HAP-1 (cell line): ENCODE measurements at regions not wholly inside any gene's neighbourhood (a gene's known extent, or its start where the extent isn't known, plus 50 kb on each side); places are given as distances from the start of the nearest gene placed in this dataset.

Experiments
- DNase-seq, 2 experiments: peaks; one replicate each; pipeline ENCODE4 v3.0.0-alpha.2; 2016 to 2020; ENCODE audit warnings: low spot score in 2 of 2
- H3K27me3 ChIP-seq: fragments of 250-450 bp; sonication (Bioruptor Pico); 2 replicates; pipeline ENCODE4 v1.5.1; 2020; ENCODE audit warnings: low read depth, mild to moderate bottlenecking, moderate library complexity
- H3K36me3 ChIP-seq: fragments of 250-450 bp; sonication (Bioruptor Pico); replicated peaks from 2 replicates; pipeline ENCODE4 v1.5.1; 2020; ENCODE audit warnings: mild to moderate bottlenecking
- H3K4me1 ChIP-seq: fragments of 250-450 bp; sonication (Bioruptor Pico); 2 replicates; pipeline ENCODE4 v1.5.1; 2020; ENCODE audit warnings: mild to moderate bottlenecking
- H3K4me3 ChIP-seq: fragments of 250-450 bp; sonication (Bioruptor Pico); 2 replicates; pipeline ENCODE4 v1.5.1; 2020; ENCODE audit warnings: mild to moderate bottlenecking, moderate library complexity
- H3K9me3 ChIP-seq: fragments of 250-450 bp; sonication (Bioruptor Pico); 2 replicates; pipeline ENCODE4 v1.5.1; 2020; ENCODE audit warnings: mild to moderate bottlenecking, moderate library complexity
- in situ Hi-C: fragments of 300-500 bp; cut with MboI; formaldehyde crosslinking; loops from 3 replicates; pipeline ENCODE4 v1.14.3; 2020; ENCODE audit warnings: low sequenced_read_pairs, inconsistent platforms, mixed read lengths

DNA sequence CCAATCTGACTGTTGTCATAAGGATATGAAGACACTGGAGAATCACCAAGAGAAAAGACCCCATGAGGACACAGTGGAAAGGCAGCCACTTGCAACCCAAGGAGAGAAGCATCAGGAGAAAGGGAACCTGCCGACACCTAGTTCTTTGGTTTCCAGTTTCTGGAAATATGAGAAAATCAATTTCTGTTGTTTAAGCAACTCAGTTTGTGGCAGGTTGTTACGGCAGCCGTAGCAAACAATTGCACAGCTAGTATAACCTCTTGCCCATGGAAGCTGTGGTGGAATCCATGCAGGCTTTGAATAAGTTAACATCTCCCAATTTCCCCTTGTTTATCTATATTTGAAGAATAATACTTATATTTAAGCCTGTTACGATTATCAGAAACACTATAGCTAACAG is 1103.0 kb upstream of the PHF14 start:
- H3K36me3 ChIP-seq = no peaks in the 10 kb centered on the region
- H3K27me3 ChIP-seq = no peaks in the 10 kb centered on the region
- no peaks in the 10 kb centered on the region for H3K9me3 ChIP-seq
- H3K4me3 ChIP-seq = no peak overlapping the region
- DNase-seq = no peak
- H3K4me1 ChIP-seq = no peaks in the 10 kb centered on the region
- in situ Hi-C loops = no loop called here

DNA sequence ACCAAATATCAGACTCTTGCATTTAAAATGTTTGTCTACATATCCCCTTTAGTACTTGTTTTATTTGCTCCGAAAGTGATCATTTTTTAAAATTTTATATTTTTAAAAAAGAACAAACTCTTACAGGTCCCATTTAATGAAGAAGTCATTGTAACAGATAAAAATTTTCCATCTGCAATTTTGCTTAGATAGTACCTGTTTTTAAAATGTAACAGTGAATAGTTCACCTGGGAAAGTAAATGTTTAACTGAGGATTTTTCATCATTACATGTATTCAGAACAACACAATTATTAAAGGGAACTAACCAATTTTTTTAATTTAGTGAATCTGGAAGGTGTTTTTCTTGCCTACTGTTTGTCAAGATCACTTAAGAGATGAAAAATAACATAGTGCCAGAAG is 1099.5 kb upstream of the PHF14 start:
- no peaks in the 10 kb centered on the region for H3K4me1 ChIP-seq
- in situ Hi-C loops = no loop called here
- no peak for DNase-seq
- no peaks in the 10 kb centered on the region for H3K9me3 ChIP-seq
- no peak overlapping the region for H3K4me3 ChIP-seq
- H3K36me3 ChIP-seq = no peaks in the 10 kb centered on the region
- H3K27me3 ChIP-seq = no peaks in the 10 kb centered on the region

DNA sequence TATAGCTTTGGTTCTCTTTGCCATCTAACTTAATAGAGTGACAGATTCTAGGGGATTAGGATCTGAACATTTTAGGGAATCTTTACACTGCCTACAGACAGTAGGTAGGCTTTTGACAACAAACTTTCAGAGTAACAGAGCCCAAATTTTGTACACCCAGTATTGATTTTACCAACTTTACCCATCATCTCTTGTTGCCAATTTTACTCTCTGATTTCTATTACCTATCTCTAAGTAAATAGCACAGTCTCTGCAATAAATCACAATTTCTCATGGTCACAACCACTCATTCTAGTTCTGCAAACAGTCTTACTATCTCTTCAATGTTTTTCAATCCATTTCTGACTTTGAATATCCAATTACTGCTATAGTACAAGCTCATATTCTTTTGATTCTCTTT is 1097.6 kb upstream of the PHF14 start:
- Histone ChIP-seq H3K4me3 (no peak overlapping the region), H3K9me3 (no peaks in the 10 kb centered on the region), H3K4me1 (no peaks in the 10 kb centered on the region), H3K36me3 (no peaks in the 10 kb centered on the region), H3K27me3 (no peaks in the 10 kb centered on the region)
- DNase-seq = no peak
- in situ Hi-C loops = no loop called here

GRCh38 chr7:9889554-9889953 is 1084.1 kb upstream of the PHF14 start:
- Histone ChIP-seq H3K4me3 (no peak overlapping the region), H3K9me3 (peaks cover 3% of the 10 kb centered on the region; the same call in 1 of the 2 replicates), H3K36me3 (no peaks in the 10 kb centered on the region), H3K27me3 (no peaks in the 10 kb centered on the region), H3K4me1 (no peaks in the 10 kb centered on the region)
- in situ Hi-C loops = no loop called here
- DNase-seq = no peak

- H3K9me3 ChIP-seq = peaks cover 3% of the 10 kb centered on the region; the same call in 1 of the 2 replicates
- no peaks in the 10 kb centered on the region for H3K27me3 ChIP-seq
- peak in 1 of 2 experiments; percentile 11 for DNase-seq
- in situ Hi-C loops = no loop called here
- H3K4me1 ChIP-seq = no peaks in the 10 kb centered on the region
- H3K4me3 ChIP-seq = no peak overlapping the region
- H3K36me3 ChIP-seq = no peaks in the 10 kb centered on the region
Measured at GRCh38 chr7:9890092-9890491, 1083.6 kb upstream of the PHF14 start.

DNA sequence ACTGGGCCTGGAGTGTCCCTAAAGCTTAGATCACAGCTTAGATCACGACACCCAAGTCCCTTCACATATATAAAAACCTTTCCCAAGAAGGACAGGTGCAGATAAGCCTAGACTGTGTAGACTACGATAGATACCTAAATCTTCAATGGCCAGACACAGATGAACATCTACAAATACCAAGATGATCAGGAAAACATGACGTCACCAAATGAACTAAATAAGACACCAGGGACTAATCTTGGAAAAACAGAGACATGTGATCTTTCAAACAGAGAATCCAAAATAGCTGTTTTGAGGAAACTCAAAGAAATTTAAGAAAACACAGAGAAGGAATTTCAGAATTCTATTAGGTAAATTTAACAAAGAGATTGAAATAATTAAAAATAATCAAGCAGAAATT is 1082.6 kb upstream of the PHF14 start:
- Histone ChIP-seq H3K9me3 (peaks cover 3% of the 10 kb centered on the region; the same call in 1 of the 2 replicates), H3K27me3 (no peaks in the 10 kb centered on the region), H3K4me1 (no peaks in the 10 kb centered on the region), H3K4me3 (no peak overlapping the region), H3K36me3 (no peaks in the 10 kb centered on the region)
- DNase-seq = no peak
- in situ Hi-C loops = no loop called here

DNA sequence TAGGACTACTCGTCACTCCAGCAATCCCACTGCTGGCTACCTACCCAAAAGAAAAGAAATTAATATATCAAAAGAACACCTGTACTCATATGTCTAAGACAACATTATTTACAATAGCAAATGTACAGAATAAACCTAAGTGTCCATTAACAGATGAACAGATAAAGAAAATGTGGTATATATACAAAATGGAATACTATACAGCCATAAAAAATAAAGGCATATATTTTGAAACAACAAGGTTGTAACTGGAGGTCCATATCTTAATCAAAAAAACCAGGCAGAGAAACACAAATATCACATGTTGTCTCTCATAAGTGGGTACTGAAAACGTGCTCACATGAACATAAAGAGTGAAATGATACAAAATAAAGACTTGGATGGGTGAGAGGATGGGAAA is 1073.3 kb upstream of the PHF14 start:
- no peak for DNase-seq
- in situ Hi-C loops = no loop called here
- H3K27me3 ChIP-seq = no peaks in the 10 kb centered on the region
- 0 out of 2 replicates have a peak, but pooled peaks cover 2% of the 10 kb centered on the region for H3K9me3 ChIP-seq
- no peaks in the 10 kb centered on the region for H3K4me1 ChIP-seq
- H3K4me3 ChIP-seq = no peak overlapping the region
- H3K36me3 ChIP-seq = no peaks in the 10 kb centered on the region

- H3K4me3 ChIP-seq = no peak overlapping the region
- no peaks in the 10 kb centered on the region for H3K9me3 ChIP-seq
- in situ Hi-C loops = no loop called here
- H3K27me3 ChIP-seq = no peaks in the 10 kb centered on the region
- H3K36me3 ChIP-seq = no peaks in the 10 kb centered on the region
- no peak for DNase-seq
- H3K4me1 ChIP-seq = no peaks in the 10 kb centered on the region; the same call in 1 of the 2 replicates
Measured at GRCh38 chr7:9921326-9921725, 1052.3 kb upstream of the PHF14 start.

DNA sequence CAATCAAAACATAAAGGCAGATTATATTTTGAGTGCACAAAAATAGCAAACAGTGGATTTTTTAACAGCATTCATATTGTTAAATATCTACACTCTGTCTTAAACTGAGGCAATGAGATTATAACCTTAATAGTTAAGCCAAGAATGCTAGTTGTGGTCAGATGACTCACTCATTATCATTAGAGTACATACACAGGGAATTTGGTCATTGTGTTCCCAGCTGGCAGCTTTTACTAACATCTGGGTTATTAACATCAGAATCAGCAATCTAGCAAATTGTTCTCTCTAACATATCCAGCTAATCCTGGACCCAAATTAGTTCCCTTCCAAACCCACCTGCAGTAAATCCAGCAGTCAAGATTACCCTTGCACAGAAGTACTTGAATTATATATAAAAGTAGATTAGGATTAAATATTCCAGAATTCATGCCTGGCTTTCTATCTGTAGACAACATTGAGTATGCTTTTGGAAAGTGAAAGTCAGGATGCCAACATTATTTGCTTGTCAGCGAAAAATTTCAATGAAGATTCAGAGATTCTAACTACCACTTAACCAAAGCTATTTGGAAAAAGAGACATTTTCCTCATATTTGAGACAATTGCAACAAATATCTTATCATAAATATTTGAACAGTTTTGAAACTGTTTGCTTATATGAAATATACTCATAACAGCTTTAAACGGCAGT is 1035.6 kb upstream of the PHF14 start:
- H3K27me3 ChIP-seq = no peaks in the 10 kb centered on the region
- peaks cover 19% of the 10 kb centered on the region for H3K4me1 ChIP-seq
- no peak overlapping the region for H3K4me3 ChIP-seq
- H3K36me3 ChIP-seq = no peaks in the 10 kb centered on the region
- DNase-seq = peak; percentile 65 to 92
- in situ Hi-C loops = no loop called here
- H3K9me3 ChIP-seq = no peaks in the 10 kb centered on the region

DNA sequence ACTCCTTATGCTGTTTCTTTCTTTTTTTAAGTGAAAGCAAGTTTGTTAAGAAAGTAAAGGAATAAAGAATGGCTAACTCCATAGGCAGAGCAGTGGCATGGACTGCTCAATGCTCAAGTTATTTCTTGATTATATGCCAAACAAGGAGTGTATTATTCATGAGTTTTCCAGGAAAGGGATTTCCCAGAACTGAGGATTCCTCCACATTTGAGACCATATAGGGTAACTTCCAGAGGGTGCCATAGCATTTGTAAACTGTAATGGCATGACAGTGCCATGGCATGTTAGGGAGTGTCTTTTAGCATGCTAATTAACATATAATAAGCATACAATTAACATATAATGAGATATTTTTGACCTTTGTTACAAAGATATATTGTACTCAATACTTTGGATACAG is 1034.5 kb upstream of the PHF14 start:
- Histone ChIP-seq H3K9me3 (no peaks in the 10 kb centered on the region), H3K27me3 (no peaks in the 10 kb centered on the region), H3K4me3 (no peak overlapping the region), H3K36me3 (no peaks in the 10 kb centered on the region), H3K4me1 (peaks cover 19% of the 10 kb centered on the region)
- in situ Hi-C loops = no loop called here
- no peak for DNase-seq

- Histone ChIP-seq H3K4me3 (no peak overlapping the region), H3K4me1 (no peaks in the 10 kb centered on the region), H3K27me3 (no peaks in the 10 kb centered on the region), H3K9me3 (no peaks in the 10 kb centered on the region), H3K36me3 (no peaks in the 10 kb centered on the region)
- in situ Hi-C loops = no loop called here
- no peak for DNase-seq
Measured at GRCh38 chr7:9945131-9945530, 1028.5 kb upstream of the PHF14 start.

DNA sequence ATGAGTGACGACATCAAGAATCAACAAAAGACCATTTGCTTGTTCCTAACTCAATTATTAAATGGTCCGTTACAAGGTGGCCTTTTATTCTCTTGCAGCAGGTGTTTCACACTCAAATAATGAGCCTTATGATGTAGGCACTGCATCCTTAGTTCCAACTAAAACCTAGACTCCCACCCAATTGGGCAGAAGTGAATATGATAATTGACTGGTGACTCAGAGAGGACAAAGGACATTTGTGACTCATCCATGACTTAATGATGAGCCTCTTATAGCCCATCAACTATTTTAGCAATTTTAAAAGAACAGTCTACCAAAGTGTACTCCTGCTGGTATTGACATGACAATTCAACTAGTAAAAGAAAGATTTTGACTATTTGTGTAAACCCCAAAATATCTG is 1027.8 kb upstream of the PHF14 start:
- DNase-seq = no peak
- no peaks in the 10 kb centered on the region for H3K27me3 ChIP-seq
- no peaks in the 10 kb centered on the region for H3K4me1 ChIP-seq
- H3K4me3 ChIP-seq = no peak overlapping the region
- H3K9me3 ChIP-seq = no peaks in the 10 kb centered on the region
- in situ Hi-C loops = no loop called here
- no peaks in the 10 kb centered on the region for H3K36me3 ChIP-seq

DNA sequence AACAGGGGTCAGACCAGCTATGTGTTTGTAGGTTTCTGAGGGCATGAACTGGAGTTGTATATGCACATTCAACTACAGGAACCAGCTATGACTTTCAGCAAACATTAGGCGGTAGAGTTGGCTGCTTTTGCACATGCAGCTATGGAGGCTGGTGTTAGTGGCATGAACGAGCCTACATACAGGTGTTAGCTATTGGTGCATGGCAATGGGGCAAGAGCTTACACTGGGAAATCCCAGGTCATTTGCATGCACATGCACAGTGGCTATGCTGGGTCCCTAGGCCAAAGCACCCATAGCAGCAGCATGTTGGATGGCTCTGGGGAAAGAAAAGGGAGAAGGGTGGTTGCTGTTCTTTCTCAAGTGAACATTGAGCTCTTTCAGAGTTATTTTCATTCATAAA is 1018.5 kb upstream of the PHF14 start:
- Histone ChIP-seq H3K4me1 (peaks cover 5% of the 10 kb centered on the region), H3K9me3 (no peaks in the 10 kb centered on the region), H3K4me3 (no peak overlapping the region), H3K36me3 (no peaks in the 10 kb centered on the region), H3K27me3 (no peaks in the 10 kb centered on the region)
- in situ Hi-C loops = no loop called here
- no peak for DNase-seq

DNA sequence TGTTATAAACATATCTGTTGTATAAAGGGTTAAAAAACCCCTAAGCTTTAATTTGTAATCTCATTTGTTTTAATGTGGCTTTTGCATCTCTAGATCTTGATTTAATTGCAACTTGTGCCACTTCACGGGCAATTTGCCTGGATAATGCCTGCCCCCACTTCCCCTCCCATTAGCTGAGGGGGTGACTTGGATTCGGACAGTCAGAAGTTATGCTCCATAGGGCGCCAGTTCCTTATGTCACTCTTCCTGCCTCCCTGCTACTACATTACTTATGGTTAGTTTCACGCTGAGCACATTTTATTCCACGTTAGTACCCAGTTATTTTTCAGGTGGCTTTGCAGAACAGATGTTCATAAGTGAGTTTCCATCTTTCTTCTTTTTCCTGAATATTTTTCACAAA is 1015.2 kb upstream of the PHF14 start:
- H3K36me3 ChIP-seq = no peaks in the 10 kb centered on the region
- H3K27me3 ChIP-seq = no peaks in the 10 kb centered on the region
- no peak for DNase-seq
- in situ Hi-C loops = no loop called here
- H3K9me3 ChIP-seq = no peaks in the 10 kb centered on the region
- H3K4me3 ChIP-seq = no peak overlapping the region
- peaks cover 19% of the 10 kb centered on the region for H3K4me1 ChIP-seq

- in situ Hi-C loops = no loop called here
- Histone ChIP-seq H3K4me1 (peaks cover 19% of the 10 kb centered on the region), H3K9me3 (no peaks in the 10 kb centered on the region)
Measured at GRCh38 chr7:9960460-9960859, 1013.2 kb upstream of the PHF14 start.

More at GRCh38 chr7:9960460-9960859, 1013.2 kb upstream of the PHF14 start:
- DNase-seq = no peak
- Histone ChIP-seq H3K27me3 (no peaks in the 10 kb centered on the region), H3K36me3 (no peaks in the 10 kb centered on the region), H3K4me3 (no peak overlapping the region)
